ENCODE measurements at regions not wholly inside any gene's neighbourhood (a gene's known extent, or its start where the extent isn't known, plus 50 kb on each side); places are given as distances from the start of the nearest gene placed in this dataset.

DNA sequence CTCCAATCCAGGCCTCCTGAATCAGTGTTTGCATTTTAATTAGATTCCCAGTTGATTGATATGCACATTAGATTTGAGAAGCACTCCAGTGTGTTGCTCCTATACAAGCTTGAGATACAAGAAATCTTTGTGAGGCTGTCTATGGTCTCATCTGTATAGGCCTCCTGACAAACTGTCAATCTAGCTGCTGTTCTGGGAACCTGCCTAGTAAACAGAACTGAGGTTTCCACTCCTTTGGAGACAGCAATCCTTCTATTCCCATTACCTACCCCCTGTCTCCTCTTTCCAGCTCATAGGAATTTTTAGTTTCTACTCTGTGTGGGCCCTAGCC is 306.1 kb upstream of the EMCN start:
- no peak for TF ChIP-seq CTCF (IDR thresholded peaks at IDR 0.05; ENCODE audit: low read depth, low read length)
- no peak for TF ChIP-seq POLR2A (IDR thresholded peaks at IDR 0.05; ENCODE audit: extremely low read depth, insufficient read length)
- no peak for TF ChIP-seq MAX (IDR thresholded peaks at IDR 0.05; ENCODE audit: low read depth, low read length)
- TF ChIP-seq MYC (IDR thresholded peaks at IDR 0.05; ENCODE audit: low read depth, low read length): no peak
